Thyroid gland (tissue), 4 donors: ENCODE measurements at regions not wholly inside any gene's neighbourhood (a gene's known extent, or its start where the extent isn't known, plus 50 kb on each side); places are given as distances from the start of the nearest gene placed in this dataset.

Experiments used
- CTCF ChIP-seq, 6 experiments: fragments of 200-600 bp in 3 of 6; fragments of 450-650 bp in 3 of 6; sonication (generic) in 3 of 6; IDR thresholded peaks; one replicate each; pipeline ENCODE4 v1.5.1; 2016 to 2019; ENCODE audit warnings: antibody characterized with exemption in 6 of 6, mild to moderate bottlenecking in 2 of 6, inconsistent platforms in 1 of 6, moderate library complexity in 1 of 6
- POLR2A ChIP-seq, 2 donors: fragments of 450-650 bp; IDR thresholded peaks; one replicate each; pipeline ENCODE4 v1.6.1; 2017; ENCODE audit warnings: antibody characterized with exemption in 2 of 2, mild to moderate bottlenecking in 2 of 2, moderate library complexity in 1 of 2

- TF ChIP-seq CTCF (IDR thresholded peaks at IDR 0.05) (no peak), POLR2A (IDR thresholded peaks at IDR 0.05) (no peak)
These were observed 182.3 kb upstream of the GALNT2 start for GRCh38 chr1:229884765-229885164.
